GM18858 (cell line): ENCODE measurements at regions not wholly inside any gene's neighbourhood (a gene's known extent, or its start where the extent isn't known, plus 50 kb on each side); places are given as distances from the start of the nearest gene placed in this dataset.

ENCODE experiments used
- ATAC-seq: cut with Tn5 transposase; IDR thresholded peaks from one replicate; pipeline ENCODE4 v1.9.1; 2021; ENCODE audit not compliant: unreplicated experiment

DNA sequence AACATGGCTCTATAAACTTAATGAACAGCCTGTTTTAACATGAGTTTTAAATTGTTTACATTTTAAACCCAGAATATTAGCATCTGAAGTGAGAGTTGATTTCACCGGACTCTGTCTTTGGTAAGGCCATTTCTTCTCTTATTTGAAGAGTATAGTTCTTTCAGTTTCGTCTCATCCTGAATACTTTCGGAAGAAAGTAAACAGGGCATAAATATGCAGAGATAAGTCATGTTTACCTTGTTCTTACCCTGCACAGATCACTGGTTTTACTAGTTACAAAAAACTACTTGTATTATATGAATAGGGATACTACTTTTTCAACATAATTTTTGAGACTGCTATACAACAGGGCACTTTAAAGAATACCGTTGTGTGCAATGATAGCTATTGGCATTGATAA, 656.3 kb upstream of the ZNF608 start:
- no peak for ATAC-seq

DNA sequence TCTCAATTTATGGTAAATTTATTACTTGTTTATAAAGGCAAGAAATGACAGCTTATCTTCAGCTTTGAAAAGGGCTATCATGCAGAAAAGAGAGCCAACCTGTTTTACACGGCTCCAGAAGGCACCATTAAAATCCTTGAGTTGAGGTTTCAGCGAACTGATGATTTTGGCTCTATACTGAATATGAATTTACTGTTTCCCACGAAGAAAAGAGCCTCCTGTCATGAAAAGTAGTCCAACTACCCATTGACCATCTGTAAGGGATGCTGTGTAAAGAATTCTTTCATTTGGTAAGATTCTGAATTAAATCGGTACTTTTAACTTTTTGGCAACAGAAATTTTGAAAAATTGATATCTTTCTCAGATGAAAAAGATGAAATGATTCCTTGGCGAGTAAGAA, 657.6 kb upstream of the ZNF608 start:
- ATAC-seq, result no peak

DNA sequence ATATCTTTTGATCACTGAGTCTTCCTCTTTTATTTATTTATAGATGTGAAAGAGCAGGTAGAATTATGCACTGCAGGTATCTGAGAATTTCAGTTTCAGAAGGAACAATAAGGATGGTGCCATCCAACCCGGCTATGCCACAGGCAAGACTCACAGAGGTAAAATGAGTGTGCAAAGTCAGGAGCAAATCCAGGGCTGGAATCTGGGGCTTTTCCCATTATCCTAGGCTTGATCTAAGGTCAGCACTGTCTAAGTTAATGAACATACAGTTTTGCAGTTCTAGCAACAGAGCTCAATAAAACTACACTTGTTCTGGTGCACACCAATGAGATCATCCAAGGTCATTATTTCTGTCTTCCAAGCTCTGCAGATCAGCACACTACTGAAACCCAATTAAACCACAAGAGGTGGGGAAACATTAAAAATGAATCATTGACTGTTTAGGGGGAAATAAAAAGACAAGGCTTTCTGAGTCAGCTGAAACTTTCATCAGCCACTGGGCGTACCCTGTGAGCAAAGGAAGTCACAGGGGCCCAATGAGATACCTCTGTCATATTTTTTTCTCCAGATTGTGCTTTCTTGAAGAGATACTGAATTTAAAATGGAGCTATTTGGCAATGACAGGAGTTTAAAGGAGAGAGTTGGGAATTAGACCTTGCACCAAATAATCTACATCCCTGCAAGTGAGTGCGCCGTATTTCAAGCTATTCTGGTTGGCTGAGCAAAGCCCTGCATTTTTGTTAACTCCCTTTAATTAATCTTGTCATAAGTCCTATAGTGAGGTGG, 662.2 kb upstream of the ZNF608 start:
- ATAC-seq, result peak; percentile 45

DNA sequence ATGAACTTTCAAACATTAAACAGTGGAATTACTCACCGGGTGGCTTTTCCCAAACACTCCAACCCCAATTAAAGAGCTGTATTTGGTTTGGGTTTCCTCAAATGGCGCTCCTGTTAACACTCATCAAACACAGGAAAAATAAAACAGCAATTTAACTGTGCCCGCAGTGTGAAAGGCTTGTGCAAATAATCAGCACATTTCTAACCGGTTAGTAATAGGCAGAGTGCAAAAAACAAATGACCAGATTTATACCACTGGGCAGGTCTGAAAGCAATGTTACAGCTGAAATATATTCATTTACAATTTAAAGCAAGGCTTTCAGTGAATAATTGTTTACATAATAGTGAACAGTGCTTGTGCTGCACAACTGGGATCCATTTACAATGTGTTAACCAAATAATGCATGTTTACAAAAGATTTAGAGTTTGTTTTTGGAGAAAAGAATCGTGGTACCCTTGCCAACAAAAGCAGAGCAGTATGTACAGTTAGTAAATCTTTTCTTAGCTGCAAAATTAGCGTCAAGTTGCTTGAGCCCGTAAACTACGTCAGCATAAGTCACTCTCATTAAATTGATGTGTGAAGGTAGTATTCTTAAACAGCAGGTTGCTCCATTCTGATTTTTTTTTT, 662.9 kb upstream of the ZNF608 start:
- ATAC-seq, result no peak

DNA sequence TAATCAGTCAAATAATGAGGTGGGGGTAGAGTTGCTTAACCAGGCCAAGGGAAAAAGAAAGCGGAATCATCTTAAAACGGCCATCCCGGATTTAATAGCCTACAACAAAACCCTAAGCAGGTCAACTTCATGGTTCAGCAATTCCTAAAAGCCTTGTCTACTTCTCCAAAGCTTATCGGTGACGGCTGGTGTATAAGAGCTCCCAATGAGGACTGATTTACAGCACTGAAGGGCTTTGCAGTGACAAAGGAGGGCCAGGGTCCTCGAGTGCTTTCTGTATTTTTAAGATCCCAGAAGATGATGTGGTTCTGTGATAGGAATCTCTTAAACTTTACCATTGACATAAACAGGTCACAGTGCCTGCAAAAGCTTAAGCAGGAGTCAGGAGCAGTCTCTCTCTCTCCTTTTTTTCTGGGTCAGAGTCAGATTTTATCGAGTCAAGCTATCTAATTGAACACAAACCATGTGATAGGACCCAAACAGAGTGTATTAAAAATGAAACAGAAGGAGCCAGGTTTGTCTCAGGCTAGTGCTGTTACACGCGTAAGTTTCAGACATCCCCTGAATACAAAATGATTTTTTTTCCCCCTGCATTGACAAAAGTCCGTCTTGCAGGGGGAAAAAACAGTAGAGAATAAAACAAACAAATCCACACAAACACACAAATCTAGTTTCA, 663.6 kb upstream of the ZNF608 start:
- no peak for ATAC-seq

DNA sequence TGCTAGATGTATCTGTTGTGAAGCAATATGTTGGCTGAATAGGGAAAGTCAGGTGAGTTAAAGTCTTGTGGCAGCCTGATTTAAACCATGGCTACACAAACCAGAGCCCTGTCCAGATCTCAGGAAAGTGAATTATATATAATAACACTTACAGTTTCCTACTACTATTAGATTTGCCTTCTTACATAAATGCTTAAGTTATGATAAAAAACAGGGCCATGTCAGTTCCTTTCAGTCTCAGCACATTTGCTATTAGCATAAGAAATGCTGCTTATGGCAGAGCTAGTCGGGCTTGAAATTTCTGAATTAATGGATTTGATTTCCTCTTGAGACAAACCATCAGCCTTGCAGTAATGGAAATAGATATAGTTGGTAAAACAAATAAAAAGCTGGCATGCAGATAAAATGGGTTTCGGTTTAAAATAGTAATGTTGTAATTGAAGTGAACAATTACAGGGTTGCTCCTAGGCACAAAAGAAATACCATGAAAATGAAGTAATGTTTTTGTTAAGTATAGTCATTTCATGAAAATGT, 664.2 kb upstream of the ZNF608 start:
- ATAC-seq, result no peak

DNA sequence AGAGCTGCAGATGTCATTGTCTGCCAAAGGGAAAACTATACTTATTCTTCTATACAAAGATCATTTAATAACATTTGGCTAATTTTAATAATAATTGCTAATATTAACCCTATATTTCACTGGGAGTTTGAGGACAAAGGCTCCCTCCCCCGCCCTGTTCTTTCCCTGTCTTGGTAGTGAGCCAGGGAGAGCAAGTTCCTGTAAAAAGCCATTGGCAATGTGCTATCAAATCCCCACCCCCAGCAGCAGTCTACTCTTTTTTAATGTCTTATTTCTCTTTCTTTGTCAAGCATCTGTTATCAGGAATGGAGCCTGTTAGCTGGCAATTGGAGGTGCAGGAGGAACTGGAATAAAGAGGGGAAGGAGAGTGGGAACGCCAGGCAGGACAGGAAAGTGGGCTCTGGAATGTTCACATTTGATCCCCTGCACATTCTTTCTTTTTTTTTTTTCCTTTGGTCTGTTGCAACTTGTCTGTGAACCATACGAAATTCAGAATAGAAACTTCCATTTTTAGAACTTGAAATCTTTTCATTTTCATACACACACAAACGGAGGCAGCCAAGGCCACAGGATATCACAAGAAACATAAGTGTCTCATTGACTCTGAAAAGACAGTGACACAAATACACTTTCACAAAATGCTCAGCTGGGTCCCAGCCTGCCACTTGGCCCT, 664.8 kb upstream of the ZNF608 start:
- ATAC-seq, result peak; percentile 35

DNA sequence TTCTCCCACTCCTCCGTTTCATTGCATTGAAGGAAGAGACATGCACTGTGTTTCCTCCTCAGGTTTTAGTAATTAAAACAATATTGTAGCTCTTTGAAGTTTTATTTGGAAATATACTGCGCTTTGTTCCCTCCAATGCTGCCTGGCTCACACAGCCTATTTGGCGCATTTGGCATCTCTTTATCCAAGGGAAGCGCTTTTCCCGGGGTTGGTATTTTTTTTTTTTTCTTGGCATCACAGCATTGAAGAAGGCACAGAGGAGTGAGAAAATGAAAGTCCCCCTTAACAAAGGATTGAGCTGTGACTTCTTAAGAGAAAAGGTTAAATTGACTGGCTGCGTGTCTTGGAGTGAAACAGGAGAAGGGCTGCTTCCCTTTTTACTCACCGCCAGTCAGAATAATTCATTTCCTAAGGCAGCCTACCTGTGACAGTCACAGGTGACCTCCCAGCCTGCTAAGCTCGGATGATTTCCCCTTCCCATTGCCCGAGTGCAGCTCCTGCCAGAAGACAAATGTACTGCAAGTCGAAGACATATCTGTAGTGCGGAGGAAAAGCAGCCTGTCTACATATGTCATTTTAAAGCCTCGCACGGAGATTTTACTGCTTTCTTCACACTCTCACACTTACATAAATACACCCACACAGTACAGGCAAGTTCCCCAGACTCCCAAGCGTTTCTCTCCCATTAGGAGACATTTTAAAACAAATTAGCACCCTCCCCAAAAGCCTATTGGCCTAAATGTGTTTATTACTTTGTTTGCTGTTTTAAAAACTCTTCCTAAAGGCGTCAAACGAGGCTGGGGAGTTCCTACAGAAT, 665.5 kb upstream of the ZNF608 start:
- peak; percentile 48 for ATAC-seq

DNA sequence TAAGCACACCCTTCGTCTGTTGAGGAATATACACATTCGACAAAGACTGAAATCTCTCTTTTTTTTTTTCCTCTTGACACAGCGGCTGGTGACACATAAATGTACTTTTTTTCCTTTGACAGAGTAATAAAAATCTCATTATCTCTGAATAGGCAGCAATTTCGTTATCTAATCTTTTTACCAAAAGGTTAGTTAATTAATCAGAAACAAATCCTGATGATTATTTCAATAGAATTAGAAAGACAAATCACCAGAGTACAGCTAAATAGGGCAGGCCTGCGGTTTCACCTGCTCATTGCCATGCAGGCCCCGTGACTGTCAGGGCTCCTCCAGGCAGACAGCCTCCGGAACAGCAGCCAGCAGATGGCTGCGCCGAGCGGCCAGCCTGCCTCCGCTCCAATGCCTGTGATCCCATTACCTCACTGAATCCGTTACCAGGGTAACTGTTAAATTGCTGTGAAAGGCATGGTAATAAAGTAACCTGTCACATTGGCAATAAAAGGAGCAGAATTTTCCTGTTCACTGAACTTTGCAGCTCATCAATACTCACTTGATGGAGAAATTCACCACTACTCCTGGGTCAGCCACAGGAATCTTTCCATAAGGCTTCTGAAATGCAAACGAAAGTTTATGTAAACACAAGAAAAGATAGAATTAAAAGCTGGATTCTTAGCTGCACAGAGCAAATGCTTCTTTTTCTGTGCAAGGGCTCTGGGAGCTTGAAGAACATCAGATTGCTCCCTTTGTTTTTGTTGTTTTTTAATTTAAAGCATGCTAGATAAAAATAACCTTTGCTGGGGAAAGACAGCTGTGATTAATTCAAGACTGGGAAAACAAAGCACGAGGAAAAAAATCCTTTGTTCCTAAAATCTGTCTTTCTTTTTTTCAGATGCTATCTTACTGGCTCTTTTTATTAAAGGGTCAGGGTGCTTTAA, 666.4 kb upstream of the ZNF608 start:
- peak; percentile 32 for ATAC-seq

DNA sequence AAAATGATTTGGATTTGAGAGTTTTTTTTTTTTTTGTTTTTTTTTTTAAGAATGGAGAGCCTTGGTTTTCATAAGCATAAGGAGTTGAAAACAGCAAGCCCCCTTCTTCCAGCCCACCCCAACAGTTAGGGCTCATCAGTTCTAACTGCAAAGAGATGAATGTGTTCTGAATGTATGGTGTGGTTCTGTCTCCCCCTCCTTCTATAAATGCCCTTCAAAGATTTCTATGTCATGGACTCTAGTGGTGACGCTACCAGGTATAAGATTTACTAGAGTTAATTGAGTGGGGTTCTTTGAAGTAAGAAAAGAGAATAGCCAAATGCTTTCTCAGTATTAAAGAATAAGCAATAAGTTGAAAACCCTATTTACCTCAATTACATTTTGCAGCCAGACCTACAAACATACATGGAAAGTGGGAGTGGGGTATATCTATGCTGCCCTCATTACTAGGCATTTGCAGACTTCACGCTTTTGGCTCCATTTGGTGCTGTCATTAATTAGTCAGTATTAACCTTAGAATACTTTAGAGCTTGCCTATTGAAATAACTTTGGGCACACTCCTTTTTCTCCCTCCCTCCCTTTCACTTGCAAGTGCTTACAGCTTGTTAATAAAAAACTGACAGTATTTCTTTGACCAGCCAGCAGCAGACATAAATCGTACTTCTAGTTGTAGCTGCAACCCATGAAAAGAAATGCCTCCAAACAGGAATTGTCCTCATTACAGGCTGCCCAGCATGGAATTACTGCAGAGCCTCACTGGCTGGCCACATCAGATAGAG, 667.2 kb upstream of the ZNF608 start:
- ATAC-seq, result no peak

DNA sequence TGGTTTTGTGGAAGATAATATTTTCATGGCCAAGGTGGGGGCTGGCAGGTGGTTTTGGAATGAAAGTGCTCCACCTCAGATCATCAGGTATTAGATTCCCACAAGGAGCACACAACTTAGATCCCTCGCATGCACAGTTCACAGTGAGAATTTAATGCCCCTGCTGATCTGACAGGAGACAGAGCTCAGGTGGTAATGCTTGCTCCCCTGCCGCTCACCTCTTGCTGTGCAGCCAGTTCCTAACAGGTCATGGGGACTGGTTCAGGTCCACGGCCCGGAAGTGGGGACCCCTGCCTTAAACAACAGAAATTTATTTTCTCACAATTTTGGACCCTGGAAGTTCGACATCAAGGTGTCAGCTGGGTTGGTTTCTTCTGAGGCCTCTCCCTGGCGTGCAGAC, 668.7 kb upstream of the ZNF608 start:
- ATAC-seq, result no peak

DNA sequence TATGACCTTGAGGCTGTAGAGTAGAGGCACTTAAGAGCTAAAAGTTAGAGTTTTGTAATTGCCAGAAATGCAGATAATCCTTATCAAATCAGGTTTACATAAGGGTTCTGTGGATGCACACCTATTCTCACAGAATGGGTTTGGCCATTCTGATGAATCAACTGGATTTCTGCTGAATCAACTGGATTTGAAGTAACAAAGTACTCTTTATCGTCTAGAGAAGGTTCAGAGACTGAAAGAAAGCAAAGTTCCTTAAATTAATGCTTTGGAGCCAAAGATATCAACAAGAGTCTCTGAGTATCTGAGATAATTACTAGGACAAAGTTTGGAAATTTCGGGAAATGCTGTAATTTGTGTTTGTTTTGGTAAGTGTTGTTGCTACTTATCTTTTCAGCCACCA, 669.6 kb upstream of the ZNF608 start:
- no peak for ATAC-seq

DNA sequence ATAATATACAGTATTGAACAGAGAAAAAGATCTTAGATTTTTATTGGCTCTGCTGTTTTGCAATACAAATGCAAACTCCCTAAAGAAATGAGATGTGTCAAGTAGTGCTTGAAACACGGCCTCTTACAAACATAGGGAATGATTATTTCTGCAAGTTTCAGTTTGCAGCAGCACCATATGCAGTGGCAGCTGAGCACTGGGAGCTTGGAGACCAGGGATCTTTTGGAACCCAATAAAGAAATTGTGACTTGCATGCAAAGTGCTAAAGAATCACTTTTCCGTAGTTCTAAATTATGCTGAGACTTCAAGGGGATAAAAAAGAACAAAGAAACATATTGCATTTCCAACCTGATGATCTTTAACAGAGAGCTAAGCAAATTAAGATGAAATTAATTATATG, 674.6 kb upstream of the ZNF608 start:
- ATAC-seq, result no peak

DNA sequence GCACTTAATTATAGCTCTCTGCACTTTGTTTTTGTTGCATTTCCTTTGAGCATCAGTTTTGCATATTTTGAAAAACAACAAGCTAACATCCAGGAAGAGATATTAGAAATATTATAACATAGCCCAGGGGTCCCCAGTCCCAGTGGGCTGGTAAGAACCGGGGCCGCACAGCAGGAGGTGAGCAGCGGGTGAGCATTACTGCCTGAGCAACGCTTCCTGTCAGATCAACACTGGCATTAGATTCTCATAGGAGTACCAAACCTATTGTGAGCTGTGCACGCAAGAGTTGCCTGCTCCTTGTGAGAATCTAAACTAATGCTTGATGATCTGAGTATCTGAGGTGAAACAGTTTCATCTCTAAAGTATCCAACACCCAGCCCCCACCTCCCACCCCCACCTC, 675.9 kb upstream of the ZNF608 start:
- ATAC-seq, result no peak

DNA sequence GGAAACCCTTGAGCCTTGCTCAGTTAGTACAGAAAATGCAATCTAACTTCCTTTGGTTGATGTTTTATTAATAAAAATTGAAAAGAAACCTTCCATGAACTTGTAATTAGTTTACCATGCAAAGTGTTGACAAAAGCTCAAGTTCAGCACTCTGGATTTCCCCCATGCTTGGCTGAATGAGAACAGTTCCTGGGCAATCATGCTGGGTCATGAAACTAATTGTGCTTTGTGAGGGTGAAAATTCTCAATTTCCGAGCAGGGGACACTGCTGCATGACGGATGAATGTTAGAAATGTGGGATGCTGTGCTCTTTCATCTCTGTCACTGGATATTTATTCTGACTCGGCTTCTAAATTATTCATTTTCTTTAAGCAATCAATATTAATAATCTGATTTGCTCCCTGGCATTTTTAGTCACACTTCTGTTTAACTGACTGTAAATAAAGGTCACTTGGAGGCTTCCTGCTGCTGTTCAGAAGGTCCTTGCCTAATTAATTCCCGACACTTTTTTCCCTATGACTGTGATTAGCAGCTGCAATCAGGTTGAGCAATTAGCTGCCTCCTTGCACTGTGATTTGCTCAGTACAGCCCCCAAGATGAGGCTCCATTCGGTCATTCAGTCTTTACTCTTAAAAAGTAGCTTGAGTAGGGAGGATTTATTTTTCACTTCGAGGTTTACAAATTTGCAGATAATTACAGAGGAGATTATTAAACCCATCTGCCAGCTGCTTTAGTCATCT, 678.1 kb upstream of the ZNF608 start:
- no peak for ATAC-seq

DNA sequence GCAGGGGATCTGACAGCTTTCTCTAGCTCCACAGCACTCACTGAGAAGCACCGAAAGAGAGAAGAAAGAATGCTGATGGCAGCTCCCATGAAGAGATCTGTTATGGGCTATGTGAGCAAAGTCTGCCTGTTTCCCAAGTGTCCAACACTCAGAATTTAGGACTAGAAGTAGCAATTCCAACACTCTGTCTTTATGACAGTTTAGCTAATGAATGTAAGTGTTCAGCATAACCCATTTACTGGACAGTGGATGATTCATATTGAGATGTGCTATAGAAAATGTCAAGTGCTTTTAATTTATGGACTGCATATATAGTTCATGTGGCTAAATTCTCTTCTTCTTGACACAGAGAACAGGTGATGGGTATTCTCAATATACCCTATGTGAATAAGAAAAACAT, 683.1 kb upstream of the ZNF608 start:
- ATAC-seq, result no peak

DNA sequence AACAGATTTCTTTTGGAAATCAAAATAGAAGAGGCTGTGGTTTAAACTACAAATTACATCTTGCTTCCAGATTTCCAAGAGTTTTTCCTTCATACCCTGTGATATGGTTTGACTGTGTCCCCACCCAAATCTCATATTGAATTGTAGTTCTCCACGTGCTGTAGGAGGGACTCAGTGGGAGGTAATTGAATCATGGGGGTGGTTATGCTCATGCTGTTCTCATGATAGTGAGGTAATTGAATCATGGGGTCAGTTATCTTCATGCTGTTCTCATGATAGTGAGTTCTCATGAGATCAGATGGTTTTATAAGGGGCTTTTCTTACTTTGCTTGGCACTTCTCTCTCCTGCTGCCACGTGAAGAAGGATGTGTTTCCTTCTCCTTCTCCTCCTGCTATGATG, 687.0 kb upstream of the ZNF608 start:
- no peak for ATAC-seq

DNA sequence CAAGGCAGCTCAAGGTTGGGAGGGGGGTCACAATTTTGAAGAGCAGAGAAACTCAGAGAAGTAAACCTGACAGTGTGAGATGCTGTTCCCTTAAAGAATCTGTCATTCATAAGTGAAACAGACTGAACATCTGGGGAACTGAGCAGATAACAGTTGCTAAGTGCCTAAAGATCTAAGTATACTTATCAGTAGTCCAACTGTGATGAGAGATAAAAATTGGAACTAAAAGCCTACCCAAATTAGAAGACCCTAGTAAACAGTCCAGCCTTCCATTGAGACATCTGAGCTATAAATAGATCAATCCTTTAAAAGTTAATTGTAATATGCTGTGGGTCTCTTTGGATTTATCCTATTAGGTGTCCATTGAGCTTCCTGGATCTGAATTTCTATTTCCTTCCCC, 692.8 kb upstream of the ZNF608 start:
- no peak for ATAC-seq
